Fibroblast of lung (primary cell): ENCODE measurements at regions not wholly inside any gene's neighbourhood (a gene's known extent, or its start where the extent isn't known, plus 50 kb on each side); places are given as distances from the start of the nearest gene placed in this dataset.

ENCODE experiments used
- DNase-seq, 2 donors: peaks; one replicate each; pipeline versions ENCODE4 v3.0.0 to v3.0.0-alpha.2; 2010; ENCODE audit warnings: low read depth in 2 of 2
- H2AFZ ChIP-seq: 2 replicates; pipeline ENCODE4 v1.5.1; 2012; ENCODE audit warnings: low read length, control low read depth, inconsistent platforms
- H3K27ac ChIP-seq: 2 replicates; pipeline ENCODE4 v1.5.1; 2011; ENCODE audit warnings: low read length, control low read depth; ENCODE audit not compliant: insufficient read depth
- H3K27me3 ChIP-seq: 2 replicates; pipeline ENCODE4 v1.5.1; 2011; ENCODE audit warnings: mild to moderate bottlenecking, low read length; ENCODE audit not compliant: control insufficient read depth, insufficient read depth
- H3K36me3 ChIP-seq: 2 replicates; pipeline ENCODE4 v1.5.1; 2011; ENCODE audit warnings: low read length; ENCODE audit not compliant: control insufficient read depth, insufficient read depth
- H3K4me1 ChIP-seq: 2 replicates; pipeline ENCODE4 v1.5.1; 2011; ENCODE audit warnings: low read length; ENCODE audit not compliant: control insufficient read depth, insufficient read depth; ENCODE audit errors: extremely low read depth
- H3K4me2 ChIP-seq: 2 replicates; pipeline ENCODE4 v1.5.1; 2011; ENCODE audit warnings: low read length, control low read depth; ENCODE audit not compliant: insufficient read depth; ENCODE audit errors: extremely low read depth
- H3K4me3 ChIP-seq, 4 experiments: fragments of 200-600 bp in 1 of 4; sonication (generic) in 1 of 4; replicated peaks in 1 of 4; 2 replicates each; pipeline ENCODE4 v1.5.1; 2011 to 2016; ENCODE audit warnings: low read length in 4 of 4, low read depth in 3 of 4, mild to moderate bottlenecking in 3 of 4, control low read depth in 2 of 4, inconsistent platforms in 1 of 4, mixed read lengths in 1 of 4; ENCODE audit not compliant: insufficient read depth in 1 of 4; ENCODE audit errors: control extremely low read depth in 1 of 4
- H3K79me2 ChIP-seq: 2 replicates; pipeline ENCODE4 v1.5.1; 2012; ENCODE audit warnings: mild to moderate bottlenecking, low read length, inconsistent platforms; ENCODE audit not compliant: control insufficient read depth, insufficient read depth
- H3K9ac ChIP-seq: 2 replicates; pipeline ENCODE4 v1.5.1; 2011; ENCODE audit warnings: mild to moderate bottlenecking, low read length, control low read depth; ENCODE audit not compliant: insufficient read depth
- H3K9me3 ChIP-seq: 2 replicates; pipeline ENCODE4 v1.5.1; 2012; ENCODE audit warnings: low read depth, low read length; ENCODE audit not compliant: control insufficient read depth, insufficient read depth
- H4K20me1 ChIP-seq: 2 replicates; pipeline ENCODE4 v1.5.1; 2011; ENCODE audit warnings: low read length; ENCODE audit not compliant: control insufficient read depth, insufficient read depth; ENCODE audit errors: extremely low read depth
- EZH2 ChIP-seq: IDR thresholded peaks from 2 replicates; pipeline ENCODE4 v1.5.1; 2012; ENCODE audit warnings: low read length, control low read depth, mild to moderate bottlenecking; ENCODE audit errors: missing control alignments
- TF ChIP-seq, protein P1 (sequence below), 2 donors: IDR thresholded peaks in 1 of 2; conservative IDR thresholded peaks in 1 of 2; 1 replicate in 1 of 2; 2 replicates in 1 of 2; pipeline ENCODE4 v1.5.1; 2011 to 2012; ENCODE audit warnings: low read length in 2 of 2, control low read depth in 1 of 2, inconsistent platforms in 1 of 2, low read depth in 1 of 2, mild to moderate bottlenecking in 1 of 2

DNA sequence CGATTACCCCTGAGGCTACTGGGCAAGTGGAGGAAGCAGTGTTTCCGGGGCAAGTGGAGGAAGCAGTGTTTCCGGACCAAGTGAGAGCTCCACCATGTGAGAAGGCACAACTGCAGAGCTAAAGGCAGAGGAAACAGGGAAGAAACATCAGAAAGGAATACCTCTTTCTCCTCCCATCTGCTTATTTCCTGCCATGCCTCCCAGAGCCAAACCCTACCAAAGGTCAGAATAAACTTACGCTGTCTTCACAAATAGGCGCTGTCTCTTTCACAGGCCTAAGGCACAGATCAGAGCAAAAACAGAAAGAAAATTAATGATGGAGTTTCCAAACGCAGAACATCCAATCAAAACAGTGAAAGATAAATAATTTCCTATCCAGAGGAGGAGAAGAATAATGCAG lies 153.0 kb downstream of the ATOH1 start:
- Histone ChIP-seq H3K9ac (no peak overlapping the region), H3K79me2 (no peaks in the 10 kb centered on the region)

DNA sequence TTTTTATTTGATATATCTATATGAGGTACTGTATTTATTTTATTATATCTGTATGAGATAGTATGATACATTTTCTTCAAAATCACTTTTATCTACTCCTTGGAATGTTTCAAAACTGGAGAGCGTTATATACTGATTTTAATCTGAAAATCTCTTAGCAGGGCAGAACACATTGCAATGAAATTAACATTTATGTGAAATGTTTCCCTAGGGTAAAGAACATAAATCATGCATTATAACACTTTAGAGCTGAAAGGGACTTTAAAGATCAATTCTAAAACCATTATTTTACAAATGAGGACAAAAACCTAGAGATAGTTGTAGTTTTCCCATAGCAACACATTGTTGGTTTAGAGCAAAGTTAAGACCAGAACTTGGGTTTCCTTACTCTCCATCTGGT lies 153.7 kb downstream of the ATOH1 start:
- Histone ChIP-seq H3K4me3 (no peak overlapping the region), H3K36me3 (no peaks in the 10 kb centered on the region), H3K27me3 (no peaks in the 10 kb centered on the region), H2AFZ (no peak overlapping the region), H3K9ac (no peak overlapping the region), H3K27ac (no peak overlapping the region), H3K79me2 (no peaks in the 10 kb centered on the region), H3K9me3 (no peaks in the 10 kb centered on the region), H3K4me1 (no peaks in the 10 kb centered on the region), H4K20me1 (no peaks in the 10 kb centered on the region), H3K4me2 (no peak overlapping the region)
- TF ChIP-seq EZH2, result no peak
- TF ChIP-seq, protein P1, sequence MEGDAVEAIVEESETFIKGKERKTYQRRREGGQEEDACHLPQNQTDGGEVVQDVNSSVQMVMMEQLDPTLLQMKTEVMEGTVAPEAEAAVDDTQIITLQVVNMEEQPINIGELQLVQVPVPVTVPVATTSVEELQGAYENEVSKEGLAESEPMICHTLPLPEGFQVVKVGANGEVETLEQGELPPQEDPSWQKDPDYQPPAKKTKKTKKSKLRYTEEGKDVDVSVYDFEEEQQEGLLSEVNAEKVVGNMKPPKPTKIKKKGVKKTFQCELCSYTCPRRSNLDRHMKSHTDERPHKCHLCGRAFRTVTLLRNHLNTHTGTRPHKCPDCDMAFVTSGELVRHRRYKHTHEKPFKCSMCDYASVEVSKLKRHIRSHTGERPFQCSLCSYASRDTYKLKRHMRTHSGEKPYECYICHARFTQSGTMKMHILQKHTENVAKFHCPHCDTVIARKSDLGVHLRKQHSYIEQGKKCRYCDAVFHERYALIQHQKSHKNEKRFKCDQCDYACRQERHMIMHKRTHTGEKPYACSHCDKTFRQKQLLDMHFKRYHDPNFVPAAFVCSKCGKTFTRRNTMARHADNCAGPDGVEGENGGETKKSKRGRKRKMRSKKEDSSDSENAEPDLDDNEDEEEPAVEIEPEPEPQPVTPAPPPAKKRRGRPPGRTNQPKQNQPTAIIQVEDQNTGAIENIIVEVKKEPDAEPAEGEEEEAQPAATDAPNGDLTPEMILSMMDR (conservative IDR thresholded peaks at IDR 0.05 in 1 of 2, IDR thresholded peaks at IDR 0.05 in 1 of 2; ENCODE audit: low read depth in 1 of 2, low read length in 2 of 2), result no peak
- no peak for DNase-seq

More for the DNA sequence above, 153.0 kb downstream of the ATOH1 start:
- Histone ChIP-seq H3K36me3 (no peaks in the 10 kb centered on the region), H3K4me2 (no peak overlapping the region), H4K20me1 (no peaks in the 10 kb centered on the region), H3K9me3 (no peaks in the 10 kb centered on the region), H3K27ac (no peak overlapping the region), H3K4me1 (no peaks in the 10 kb centered on the region), H3K27me3 (no peaks in the 10 kb centered on the region), H3K4me3 (no peak overlapping the region), H2AFZ (no peak overlapping the region)
- no peak for DNase-seq
- TF ChIP-seq EZH2, result no peak
- TF ChIP-seq, protein P1 (conservative IDR thresholded peaks at IDR 0.05 in 1 of 2, IDR thresholded peaks at IDR 0.05 in 1 of 2; ENCODE audit: low read depth in 1 of 2, low read length in 2 of 2), result no peak

DNA sequence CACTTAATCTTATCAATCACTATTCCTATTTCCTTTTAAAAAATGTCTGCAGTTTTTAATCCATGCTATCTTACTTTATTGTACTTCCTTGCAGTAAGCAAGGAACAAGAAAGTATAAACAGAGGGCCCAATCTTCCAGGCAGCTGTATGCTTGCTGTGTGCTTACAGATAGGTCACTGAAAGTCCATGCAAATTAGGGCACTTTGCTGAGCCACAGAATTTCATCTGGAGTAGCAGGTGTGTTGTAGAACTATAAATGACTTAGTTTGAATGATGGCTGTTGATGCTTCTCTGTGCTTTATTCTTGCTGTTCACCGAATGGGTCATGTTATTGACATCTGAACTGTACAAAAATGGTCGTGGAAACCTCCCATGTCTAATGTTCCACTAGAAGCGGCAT lies 154.6 kb downstream of the ATOH1 start:
- DNase-seq, result no peak
- H3K4me3 ChIP-seq, result no peak overlapping the region
- H4K20me1 ChIP-seq, result no peaks in the 10 kb centered on the region
- no peaks in the 10 kb centered on the region for H3K79me2 ChIP-seq
- H3K4me1 ChIP-seq, result no peaks in the 10 kb centered on the region
- H3K27ac ChIP-seq, result no peak overlapping the region
- no peak overlapping the region for H2AFZ ChIP-seq
- no peak overlapping the region for H3K9ac ChIP-seq
- H3K9me3 ChIP-seq, result no peaks in the 10 kb centered on the region
- H3K27me3 ChIP-seq, result no peaks in the 10 kb centered on the region
- no peaks in the 10 kb centered on the region for H3K36me3 ChIP-seq
- H3K4me2 ChIP-seq, result no peak overlapping the region
- no peak for TF ChIP-seq EZH2
- TF ChIP-seq, protein P1 (conservative IDR thresholded peaks at IDR 0.05 in 1 of 2, IDR thresholded peaks at IDR 0.05 in 1 of 2; ENCODE audit: low read depth in 1 of 2, low read length in 2 of 2), result no peak
